ENCODE measurements at regions not wholly inside any gene's neighbourhood (a gene's known extent, or its start where the extent isn't known, plus 50 kb on each side); places are given as distances from the start of the nearest gene placed in this dataset.

GRCh38 chr14:42374332-42374731 is 767.7 kb downstream of the LRFN5 start:
- no peak for TF ChIP-seq CTCF (IDR thresholded peaks at IDR 0.05; ENCODE audit: extremely low read depth, missing control alignments)
- no peak for DNase-seq (ENCODE audit: low spot score)

GRCh38 chr14:42370056-42370455 is 763.4 kb downstream of the LRFN5 start:
- TF ChIP-seq CTCF (IDR thresholded peaks at IDR 0.05; ENCODE audit: extremely low read depth, missing control alignments), result no peak
- DNase-seq (ENCODE audit: low spot score), result no peak

GRCh38 chr14:42368234-42368633 is 761.6 kb downstream of the LRFN5 start:
- TF ChIP-seq CTCF (IDR thresholded peaks at IDR 0.05; ENCODE audit: extremely low read depth, missing control alignments), result no peak
- DNase-seq (ENCODE audit: low spot score), result no peak

GRCh38 chr14:42353315-42353714 is 746.6 kb downstream of the LRFN5 start:
- no peak for TF ChIP-seq CTCF (IDR thresholded peaks at IDR 0.05; ENCODE audit: extremely low read depth, missing control alignments)
- peak; percentile 3 for DNase-seq (ENCODE audit: low spot score)

GRCh38 chr14:42335918-42336317 is 729.2 kb downstream of the LRFN5 start:
- DNase-seq (ENCODE audit: low spot score), result no peak
- no peak for TF ChIP-seq CTCF (IDR thresholded peaks at IDR 0.05; ENCODE audit: extremely low read depth, missing control alignments)

- no peak for TF ChIP-seq CTCF (IDR thresholded peaks at IDR 0.05; ENCODE audit: extremely low read depth, missing control alignments)
- no peak for DNase-seq (ENCODE audit: low spot score)
Observed at GRCh38 chr14:42334931-42335330, 728.3 kb downstream of the LRFN5 start.

GRCh38 chr14:42323426-42323825 is 716.8 kb downstream of the LRFN5 start:
- no peak for DNase-seq (ENCODE audit: low spot score)
- no peak for TF ChIP-seq CTCF (IDR thresholded peaks at IDR 0.05; ENCODE audit: extremely low read depth, missing control alignments)

Data from GM20000 (cell line).